RCC 7860 (cell line): ENCODE measurements at regions not wholly inside any gene's neighbourhood (a gene's known extent, or its start where the extent isn't known, plus 50 kb on each side); places are given as distances from the start of the nearest gene placed in this dataset.
"Not testable (repeated sequence)": the region's sequence is repeated elsewhere in the genome, so short reads cannot be mapped to it uniquely, and the experiment has no call there.

ENCODE experiments used
- DNase-seq: peaks from one replicate; pipeline ENCODE4 v3.0.0-alpha.2; 2015; ENCODE audit warnings: low spot score
- FAIRE-seq: peaks from 2 replicates; lab custom pipeline; 2012; peaks lifted over from hg19 to GRCh38; lab: Jason Lieb, UNC

GRCh38 chr21:17050156-17050555, 462.7 kb upstream of the CXADR start:
- FAIRE-seq (no peak), DNase-seq (no peak)

GRCh38 chr21:17050646-17051045, 462.2 kb upstream of the CXADR start:
- DNase-seq (no peak), FAIRE-seq (no peak)

- no peak for FAIRE-seq
- no peak for DNase-seq
Observed at GRCh38 chr21:17051054-17051453, 461.8 kb upstream of the CXADR start.

- FAIRE-seq, result no peak
- no peak for DNase-seq
Observed at GRCh38 chr21:17053321-17053720, 459.5 kb upstream of the CXADR start.

GRCh38 chr21:17059936-17060335, 452.9 kb upstream of the CXADR start:
- FAIRE-seq, result no peak
- no peak for DNase-seq

- no peak for FAIRE-seq
Observed at GRCh38 chr21:17066006-17066405, 446.8 kb upstream of the CXADR start.

GRCh38 chr21:17071093-17071492, 441.8 kb upstream of the CXADR start:
- FAIRE-seq (no peak), DNase-seq (no peak)

More at GRCh38 chr21:17066006-17066405, 446.8 kb upstream of the CXADR start:
- no peak for DNase-seq

GRCh38 chr21:17081193-17081592, 431.6 kb upstream of the CXADR start:
- FAIRE-seq, result no peak
- no peak for DNase-seq

- DNase-seq, result no peak
- FAIRE-seq, result no peak
Observed at GRCh38 chr21:17082843-17083483, 429.9 kb upstream of the CXADR start.

- FAIRE-seq, result no peak
- DNase-seq, result no peak
Observed at GRCh38 chr21:17085707-17086106, 427.1 kb upstream of the CXADR start.

- no peak for DNase-seq
Observed at GRCh38 chr21:17088500-17088899, 424.3 kb upstream of the CXADR start.

GRCh38 chr21:17089091-17089491, 423.8 kb upstream of the CXADR start:
- no peak for FAIRE-seq
- no peak for DNase-seq

More at GRCh38 chr21:17088500-17088899, 424.3 kb upstream of the CXADR start:
- no peak for FAIRE-seq

GRCh38 chr21:17101696-17102095, 411.1 kb upstream of the CXADR start:
- FAIRE-seq (no peak), DNase-seq (no peak)

GRCh38 chr21:17105932-17106331, 406.9 kb upstream of the CXADR start:
- FAIRE-seq (no peak), DNase-seq (no peak)

GRCh38 chr21:17114045-17114444, 398.8 kb upstream of the CXADR start:
- no peak for FAIRE-seq
- DNase-seq, result no peak

GRCh38 chr21:17118638-17119384, 394.0 kb upstream of the CXADR start:
- FAIRE-seq, result no peak
- no peak for DNase-seq

- FAIRE-seq (no peak), DNase-seq (no peak)
Observed at GRCh38 chr21:17119466-17120297, 393.2 kb upstream of the CXADR start.

GRCh38 chr21:17127395-17127794, 385.4 kb upstream of the CXADR start:
- not testable (repeated sequence) for FAIRE-seq, DNase-seq

GRCh38 chr21:17128132-17128531, 384.7 kb upstream of the CXADR start:
- FAIRE-seq (no peak), DNase-seq (no peak)

GRCh38 chr21:17139159-17139558, 373.7 kb upstream of the CXADR start:
- FAIRE-seq, DNase-seq: not testable (repeated sequence)

- FAIRE-seq, result no peak
- no peak for DNase-seq
Observed at GRCh38 chr21:17139696-17140095, 373.1 kb upstream of the CXADR start.
